Nephron progenitor cell (in vitro differentiated cells): ENCODE measurements at regions not wholly inside any gene's neighbourhood (a gene's known extent, or its start where the extent isn't known, plus 50 kb on each side); places are given as distances from the start of the nearest gene placed in this dataset.

Source experiments
- DNase-seq: peaks from one replicate; pipeline ENCODE4 v3.0.0; 2021
- H3K27ac Mint-ChIP-seq: 2 replicates; pipeline ENCODE4 v1.8.0; 2021; ENCODE audit warnings: mild to moderate bottlenecking, moderate library complexity, mixed read lengths
- H3K27me3 Mint-ChIP-seq: 2 replicates; pipeline ENCODE4 v1.8.0; 2021; ENCODE audit warnings: mild to moderate bottlenecking, low read depth, mixed read lengths; ENCODE audit not compliant: poor library complexity
- H3K36me3 Mint-ChIP-seq: 2 replicates; pipeline ENCODE4 v1.8.0; 2021; ENCODE audit warnings: low read depth, mixed read lengths
- H3K4me1 Mint-ChIP-seq: 2 replicates; pipeline ENCODE4 v1.8.0; 2021; ENCODE audit warnings: mixed read lengths
- H3K4me3 Mint-ChIP-seq: 2 replicates; pipeline ENCODE4 v1.8.0; 2021; ENCODE audit warnings: mild to moderate bottlenecking, moderate library complexity, mixed read lengths
- H3K9me3 Mint-ChIP-seq: 2 replicates; pipeline ENCODE4 v1.8.0; 2021; ENCODE audit warnings: mild to moderate bottlenecking, moderate library complexity, mixed read lengths
- TF ChIP-seq, protein P1 (sequence below): fragments of 200-600 bp; sonication (generic); IDR thresholded peaks from 2 replicates; pipeline ENCODE4 v1.5.0; 2021; ENCODE audit warnings: antibody characterized with exemption

DNA sequence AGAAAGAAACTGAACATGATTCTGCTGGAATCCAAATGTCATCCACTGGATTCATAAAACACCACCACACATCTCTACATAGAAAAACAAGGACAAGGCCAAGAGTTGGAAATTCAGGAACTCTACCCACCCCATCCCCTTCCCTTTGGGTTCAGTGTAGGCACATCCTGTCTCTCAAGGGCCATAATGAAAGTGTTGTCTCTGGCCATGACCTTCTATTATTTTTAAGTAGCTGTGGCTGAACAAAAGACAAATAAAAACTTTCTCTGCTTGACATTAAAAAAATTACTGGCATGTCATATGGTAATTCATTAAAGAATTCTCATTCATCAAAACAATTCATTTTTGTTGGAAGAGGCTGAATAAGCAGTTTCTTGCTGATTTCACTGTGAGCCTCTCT, 54.9 kb upstream of the ZBTB18 start:
- no peaks in the 10 kb centered on the region for H3K27me3 Mint-ChIP-seq
- H3K36me3 Mint-ChIP-seq = no peaks in the 10 kb centered on the region
- peaks cover 20% of the 10 kb centered on the region for H3K9me3 Mint-ChIP-seq
- DNase-seq = no peak
- TF ChIP-seq, protein P1, sequence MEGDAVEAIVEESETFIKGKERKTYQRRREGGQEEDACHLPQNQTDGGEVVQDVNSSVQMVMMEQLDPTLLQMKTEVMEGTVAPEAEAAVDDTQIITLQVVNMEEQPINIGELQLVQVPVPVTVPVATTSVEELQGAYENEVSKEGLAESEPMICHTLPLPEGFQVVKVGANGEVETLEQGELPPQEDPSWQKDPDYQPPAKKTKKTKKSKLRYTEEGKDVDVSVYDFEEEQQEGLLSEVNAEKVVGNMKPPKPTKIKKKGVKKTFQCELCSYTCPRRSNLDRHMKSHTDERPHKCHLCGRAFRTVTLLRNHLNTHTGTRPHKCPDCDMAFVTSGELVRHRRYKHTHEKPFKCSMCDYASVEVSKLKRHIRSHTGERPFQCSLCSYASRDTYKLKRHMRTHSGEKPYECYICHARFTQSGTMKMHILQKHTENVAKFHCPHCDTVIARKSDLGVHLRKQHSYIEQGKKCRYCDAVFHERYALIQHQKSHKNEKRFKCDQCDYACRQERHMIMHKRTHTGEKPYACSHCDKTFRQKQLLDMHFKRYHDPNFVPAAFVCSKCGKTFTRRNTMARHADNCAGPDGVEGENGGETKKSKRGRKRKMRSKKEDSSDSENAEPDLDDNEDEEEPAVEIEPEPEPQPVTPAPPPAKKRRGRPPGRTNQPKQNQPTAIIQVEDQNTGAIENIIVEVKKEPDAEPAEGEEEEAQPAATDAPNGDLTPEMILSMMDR = no peak
- no peak overlapping the region for H3K4me3 Mint-ChIP-seq
- no peak overlapping the region for H3K27ac Mint-ChIP-seq
- H3K4me1 Mint-ChIP-seq = no peaks in the 10 kb centered on the region

DNA sequence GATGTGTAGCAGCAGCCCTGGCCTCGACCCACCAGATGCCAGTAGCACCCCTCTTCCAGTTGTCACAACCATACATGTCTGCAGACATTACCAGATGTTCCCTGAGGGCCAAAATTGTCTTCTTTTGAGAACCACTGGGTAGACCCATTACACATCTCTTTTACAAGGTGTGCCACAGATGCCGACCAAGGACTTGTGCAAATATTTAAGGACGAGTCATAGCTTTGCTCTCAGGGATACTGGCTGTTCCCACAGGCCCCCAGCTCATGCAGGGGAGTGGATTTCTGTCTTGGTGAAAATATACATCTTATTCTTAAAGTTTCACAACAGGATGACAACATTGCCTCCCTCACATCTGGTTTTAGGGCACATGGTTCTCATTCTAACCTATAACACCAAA, 59.4 kb upstream of the ZBTB18 start:
- Mint-ChIP-seq H3K36me3 (peaks cover 5% of the 10 kb centered on the region), H3K27me3 (peaks cover 5% of the 10 kb centered on the region), H3K27ac (no peak overlapping the region), H3K4me1 (no peaks in the 10 kb centered on the region), H3K4me3 (no peak overlapping the region), H3K9me3 (peaks cover 43% of the 10 kb centered on the region)
- DNase-seq = no peak
- TF ChIP-seq, protein P1 = no peak

DNA sequence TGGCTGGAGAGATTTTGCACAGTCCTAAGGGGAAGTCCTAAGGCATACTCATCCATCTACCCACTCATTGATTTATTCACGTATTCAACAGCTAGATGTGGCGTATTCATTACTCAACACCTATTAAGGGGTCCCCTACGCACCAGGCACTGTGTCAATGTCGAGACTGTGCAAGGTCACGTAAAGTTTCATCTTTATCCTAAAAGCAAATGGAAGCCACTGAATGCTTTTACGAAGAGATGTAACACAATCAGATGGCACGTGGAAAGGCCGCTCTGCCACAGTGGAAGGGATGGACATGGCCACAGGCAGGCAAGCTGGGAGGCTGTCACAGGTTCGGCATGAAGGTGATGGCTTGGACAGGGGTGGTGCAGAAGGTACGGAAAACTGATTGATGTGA, 66.3 kb upstream of the ZBTB18 start:
- Mint-ChIP-seq H3K4me1 (no peaks in the 10 kb centered on the region), H3K9me3 (peaks cover 12% of the 10 kb centered on the region), H3K4me3 (no peak overlapping the region), H3K27ac (no peak overlapping the region), H3K27me3 (peaks cover 15% of the 10 kb centered on the region), H3K36me3 (peaks cover under 1% of the 10 kb centered on the region)
- TF ChIP-seq, protein P1 = no peak
- no peak for DNase-seq

DNA sequence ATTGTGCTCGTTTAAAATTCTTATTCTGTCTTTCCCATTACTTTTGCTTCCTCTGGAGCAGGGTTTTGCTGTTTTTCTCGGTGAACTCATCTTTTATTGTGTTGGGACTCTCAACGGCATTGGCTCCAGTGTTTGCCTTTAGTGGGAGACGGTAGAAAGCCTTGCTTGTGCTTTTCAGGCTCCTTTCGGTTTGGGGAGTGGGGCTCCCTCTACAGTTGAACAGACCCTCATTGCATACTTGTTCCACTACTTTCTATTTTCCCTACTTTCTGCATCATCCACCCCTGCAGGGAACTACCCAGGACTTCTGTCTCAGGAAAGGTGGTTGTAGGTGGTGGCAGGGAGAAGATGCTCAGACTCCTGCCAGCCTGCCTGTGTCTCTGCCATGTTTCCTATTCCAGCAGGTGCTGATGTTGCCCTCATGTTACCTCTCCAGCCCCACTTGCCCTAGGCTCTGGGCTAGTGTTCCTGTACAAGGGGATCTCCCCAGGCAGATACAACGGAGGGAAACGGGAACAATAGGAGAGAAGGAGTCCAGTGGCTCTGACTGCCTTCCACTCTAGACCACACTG, 68.5 kb upstream of the ZBTB18 start:
- Mint-ChIP-seq H3K27me3 (peaks cover 17% of the 10 kb centered on the region), H3K36me3 (no peaks in the 10 kb centered on the region), H3K9me3 (peaks cover 3% of the 10 kb centered on the region), H3K4me1 (no peaks in the 10 kb centered on the region), H3K4me3 (no peak overlapping the region), H3K27ac (no peak overlapping the region)
- TF ChIP-seq, protein P1 = no peak
- no peak for DNase-seq

DNA sequence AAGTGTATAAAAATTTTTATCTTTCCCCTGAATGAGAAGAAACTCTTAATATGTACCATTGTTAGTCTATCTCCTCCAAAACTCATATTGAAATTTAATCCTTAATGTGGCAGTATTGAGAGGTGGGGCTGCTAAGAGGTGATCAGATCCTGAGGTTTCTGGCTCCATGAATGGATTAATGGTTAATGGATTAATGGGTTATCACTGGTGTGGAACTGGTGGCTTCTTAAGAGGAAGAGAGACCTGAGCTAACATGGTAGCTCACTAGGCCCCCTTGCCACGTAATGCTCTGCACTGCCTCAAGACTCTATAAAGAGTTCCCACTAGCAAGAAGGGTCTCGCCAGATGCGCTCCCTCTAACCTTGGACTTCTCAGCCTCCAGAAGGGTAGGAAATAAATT, 70.6 kb upstream of the ZBTB18 start:
- Mint-ChIP-seq H3K9me3 (peaks cover 3% of the 10 kb centered on the region), H3K27me3 (peaks cover 20% of the 10 kb centered on the region), H3K4me3 (no peak overlapping the region), H3K36me3 (no peaks in the 10 kb centered on the region), H3K27ac (no peak overlapping the region), H3K4me1 (no peaks in the 10 kb centered on the region)
- no peak for DNase-seq
- TF ChIP-seq, protein P1 = no peak

DNA sequence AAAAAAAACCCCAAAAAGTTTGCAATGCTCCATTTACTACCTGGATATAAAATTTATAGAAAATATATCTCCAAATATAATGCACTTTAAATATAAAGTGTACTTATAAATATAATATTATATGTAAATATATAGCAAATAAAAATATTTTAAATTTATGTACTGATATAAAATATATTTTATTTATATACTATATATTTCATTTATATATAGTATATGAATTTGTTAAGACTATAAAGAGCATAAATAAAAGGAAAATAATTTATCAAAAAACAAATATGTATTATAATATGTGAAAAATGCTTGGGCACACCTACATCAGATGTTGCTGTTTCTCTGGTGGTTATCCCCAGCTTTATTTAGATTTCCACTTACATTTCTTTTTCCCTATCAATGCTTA, 71.0 kb upstream of the ZBTB18 start:
- TF ChIP-seq, protein P1 = no peak
- H3K9me3 Mint-ChIP-seq = peaks cover 3% of the 10 kb centered on the region

More for the DNA sequence above, 71.0 kb upstream of the ZBTB18 start:
- no peak for DNase-seq
- no peaks in the 10 kb centered on the region for H3K36me3 Mint-ChIP-seq
- no peaks in the 10 kb centered on the region for H3K4me1 Mint-ChIP-seq
- no peak overlapping the region for H3K27ac Mint-ChIP-seq
- no peak overlapping the region for H3K4me3 Mint-ChIP-seq
- H3K27me3 Mint-ChIP-seq = peaks cover 20% of the 10 kb centered on the region
